Fibroblast of lung (primary cell): ENCODE measurements at regions not wholly inside any gene's neighbourhood (a gene's known extent, or its start where the extent isn't known, plus 50 kb on each side); places are given as distances from the start of the nearest gene placed in this dataset.
"Not testable (repeated sequence)": the region's sequence is repeated elsewhere in the genome, so short reads cannot be mapped to it uniquely, and the experiment has no call there.

Source experiments
- EZH2 ChIP-seq: IDR thresholded peaks from 2 replicates; pipeline ENCODE4 v1.5.1; 2012; ENCODE audit warnings: low read length, control low read depth, mild to moderate bottlenecking; ENCODE audit errors: missing control alignments
- TF ChIP-seq, protein P1 (sequence below), 2 donors: IDR thresholded peaks in 1 of 2; conservative IDR thresholded peaks in 1 of 2; 1 replicate in 1 of 2; 2 replicates in 1 of 2; pipeline ENCODE4 v1.5.1; 2011 to 2012; ENCODE audit warnings: low read length in 2 of 2, control low read depth in 1 of 2, inconsistent platforms in 1 of 2, low read depth in 1 of 2, mild to moderate bottlenecking in 1 of 2

DNA sequence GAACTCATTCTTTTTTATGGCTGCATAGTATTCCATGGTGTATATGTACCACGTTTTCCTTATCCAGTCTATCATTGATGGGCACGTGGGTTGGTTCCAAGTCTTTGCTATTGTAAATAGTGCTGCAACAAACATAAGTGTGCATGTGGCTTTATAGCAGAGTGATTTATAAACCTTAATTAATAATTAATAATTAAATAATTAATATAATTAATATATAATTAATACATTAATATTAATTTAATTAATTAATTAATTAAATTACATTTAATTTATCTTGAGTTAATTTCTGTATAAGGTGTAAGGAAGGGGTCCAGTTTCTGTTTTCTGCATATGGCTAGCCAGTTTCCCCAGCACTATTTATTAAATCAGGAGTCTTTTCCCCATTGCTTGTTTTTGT, 142.1 kb upstream of the TFAP2D start:
- TF ChIP-seq, protein P1, sequence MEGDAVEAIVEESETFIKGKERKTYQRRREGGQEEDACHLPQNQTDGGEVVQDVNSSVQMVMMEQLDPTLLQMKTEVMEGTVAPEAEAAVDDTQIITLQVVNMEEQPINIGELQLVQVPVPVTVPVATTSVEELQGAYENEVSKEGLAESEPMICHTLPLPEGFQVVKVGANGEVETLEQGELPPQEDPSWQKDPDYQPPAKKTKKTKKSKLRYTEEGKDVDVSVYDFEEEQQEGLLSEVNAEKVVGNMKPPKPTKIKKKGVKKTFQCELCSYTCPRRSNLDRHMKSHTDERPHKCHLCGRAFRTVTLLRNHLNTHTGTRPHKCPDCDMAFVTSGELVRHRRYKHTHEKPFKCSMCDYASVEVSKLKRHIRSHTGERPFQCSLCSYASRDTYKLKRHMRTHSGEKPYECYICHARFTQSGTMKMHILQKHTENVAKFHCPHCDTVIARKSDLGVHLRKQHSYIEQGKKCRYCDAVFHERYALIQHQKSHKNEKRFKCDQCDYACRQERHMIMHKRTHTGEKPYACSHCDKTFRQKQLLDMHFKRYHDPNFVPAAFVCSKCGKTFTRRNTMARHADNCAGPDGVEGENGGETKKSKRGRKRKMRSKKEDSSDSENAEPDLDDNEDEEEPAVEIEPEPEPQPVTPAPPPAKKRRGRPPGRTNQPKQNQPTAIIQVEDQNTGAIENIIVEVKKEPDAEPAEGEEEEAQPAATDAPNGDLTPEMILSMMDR (conservative IDR thresholded peaks at IDR 0.05 in 1 of 2, IDR thresholded peaks at IDR 0.05 in 1 of 2; ENCODE audit: low read depth in 1 of 2, low read length in 2 of 2) = not testable (repeated sequence)
- TF ChIP-seq EZH2 = not testable (repeated sequence)
